SK-N-SH treated with all-trans-retinoic acid at 6 μM for 48 hours (cell line): ENCODE measurements at regions not wholly inside any gene's neighbourhood (a gene's known extent, or its start where the extent isn't known, plus 50 kb on each side); places are given as distances from the start of the nearest gene placed in this dataset.
"Not testable (repeated sequence)": the region's sequence is repeated elsewhere in the genome, so short reads cannot be mapped to it uniquely, and the experiment has no call there.

Experiments
- ATAC-seq: fragments of 200-7000 bp; cut with Tn5 transposase; 3 replicates; pipeline ENCODE4 v1.9.1; 2020; ENCODE audit warnings: mild to moderate bottlenecking, moderate library complexity
- ARNTL ChIP-seq: fragments of 450-650 bp; formaldehyde crosslinking; IDR thresholded peaks from 2 replicates; pipeline ENCODE4 v1.5.0; 2020; ENCODE audit warnings: low read depth, mild to moderate bottlenecking, moderate library complexity, borderline replicate concordance
- BACH2 ChIP-seq: fragments of 250-450 bp; sonication (Bioruptor Pico); IDR thresholded peaks from 2 replicates; pipeline ENCODE4 v1.9.0; 2021; ENCODE audit warnings: mild to moderate bottlenecking, borderline replicate concordance
- CREB5 ChIP-seq: fragments of 250-450 bp; sonication (Bioruptor Pico); IDR thresholded peaks from 2 replicates; pipeline ENCODE4 v1.5.1; 2020; ENCODE audit warnings: low read depth, mild to moderate bottlenecking, moderate library complexity
- CSDC2 ChIP-seq: fragments of 250-450 bp; sonication (Bioruptor Pico); IDR thresholded peaks from 2 replicates; pipeline ENCODE4 v1.5.0; 2020; ENCODE audit warnings: mild to moderate bottlenecking, moderate library complexity
- CSRNP3 ChIP-seq: fragments of 250-450 bp; sonication (Bioruptor Pico); IDR thresholded peaks from 2 replicates; pipeline ENCODE4 v1.5.1; 2021; ENCODE audit warnings: mild to moderate bottlenecking, moderate library complexity
- ESRRG ChIP-seq: fragments of 250-450 bp; sonication (Bioruptor Pico); IDR thresholded peaks from 2 replicates; pipeline ENCODE4 v1.6.1; 2021; ENCODE audit warnings: mild to moderate bottlenecking
- GLIS3 ChIP-seq: fragments of 250-450 bp; sonication (Bioruptor Pico); IDR thresholded peaks from 2 replicates; pipeline ENCODE4 v1.5.0; 2020; ENCODE audit warnings: mild to moderate bottlenecking, moderate library complexity
- ISL1 ChIP-seq: fragments of 250-450 bp; sonication (Bioruptor Pico); IDR thresholded peaks from 2 replicates; pipeline ENCODE4 v2.1.2; 2022; ENCODE audit warnings: mild to moderate bottlenecking, moderate library complexity
- OSR1 ChIP-seq: fragments of 250-450 bp; sonication (Bioruptor Pico); IDR thresholded peaks from 2 replicates; pipeline ENCODE4 v1.8.0; 2022; ENCODE audit warnings: moderate library complexity, mild to moderate bottlenecking, inconsistent platforms
- PATZ1 ChIP-seq: fragments of 250-450 bp; sonication (Bioruptor Pico); IDR thresholded peaks from 2 replicates; pipeline ENCODE4 v1.8.0; 2020; ENCODE audit warnings: mild to moderate bottlenecking, moderate library complexity, borderline replicate concordance
- PPARA ChIP-seq: fragments of 250-450 bp; sonication (Bioruptor Pico); IDR thresholded peaks from 2 replicates; pipeline ENCODE4 v1.5.0; 2020; ENCODE audit warnings: mild to moderate bottlenecking, borderline replicate concordance
- RARB ChIP-seq: fragments of 250-450 bp; sonication (Bioruptor Pico); IDR thresholded peaks from 2 replicates; pipeline ENCODE4 v1.8.0; 2021; ENCODE audit warnings: mild to moderate bottlenecking, moderate library complexity
- SNAI2 ChIP-seq: fragments of 250-450 bp; sonication (Bioruptor Pico); IDR thresholded peaks from 2 replicates; pipeline ENCODE4 v1.5.0; 2020; ENCODE audit warnings: mild to moderate bottlenecking, moderate library complexity
- TCF4 ChIP-seq: fragments of 250-450 bp; sonication (Bioruptor Pico); IDR thresholded peaks from 2 replicates; pipeline ENCODE4 v1.8.0; 2021; ENCODE audit warnings: mild to moderate bottlenecking, moderate library complexity, borderline replicate concordance
- TOX ChIP-seq: fragments of 250-450 bp; sonication (Bioruptor Pico); IDR thresholded peaks from 2 replicates; pipeline ENCODE4 v1.8.0; 2021; ENCODE audit warnings: mild to moderate bottlenecking, moderate library complexity, borderline replicate concordance
- ZC3H10 ChIP-seq: fragments of 250-450 bp; sonication (Bioruptor Pico); IDR thresholded peaks from 2 replicates; pipeline ENCODE4 v1.5.1; 2021; ENCODE audit warnings: mild to moderate bottlenecking, moderate library complexity
- ZFP3 ChIP-seq: fragments of 250-450 bp; sonication (Bioruptor Pico); IDR thresholded peaks from 2 replicates; pipeline ENCODE4 v1.5.0; 2020; ENCODE audit warnings: mild to moderate bottlenecking, moderate library complexity
- ZFP30 ChIP-seq: fragments of 450-650 bp; formaldehyde crosslinking; IDR thresholded peaks from 2 replicates; pipeline ENCODE4 v1.5.0; 2022; ENCODE audit warnings: mild to moderate bottlenecking, moderate library complexity
- ZNF565 ChIP-seq: fragments of 450-650 bp; formaldehyde crosslinking; conservative IDR thresholded peaks from 2 replicates; pipeline ENCODE4 v1.5.0; 2020; ENCODE audit warnings: low read depth, mild to moderate bottlenecking, moderate library complexity
- ZNF8 ChIP-seq: fragments of 450-650 bp; formaldehyde crosslinking; IDR thresholded peaks from 2 replicates; pipeline ENCODE4 v1.5.0; 2020; ENCODE audit warnings: mild to moderate bottlenecking, moderate library complexity

- ATAC-seq: no peak
These were observed 94.1 kb upstream of the BANK1 start for GRCh38 chr4:101696276-101697010.

DNA sequence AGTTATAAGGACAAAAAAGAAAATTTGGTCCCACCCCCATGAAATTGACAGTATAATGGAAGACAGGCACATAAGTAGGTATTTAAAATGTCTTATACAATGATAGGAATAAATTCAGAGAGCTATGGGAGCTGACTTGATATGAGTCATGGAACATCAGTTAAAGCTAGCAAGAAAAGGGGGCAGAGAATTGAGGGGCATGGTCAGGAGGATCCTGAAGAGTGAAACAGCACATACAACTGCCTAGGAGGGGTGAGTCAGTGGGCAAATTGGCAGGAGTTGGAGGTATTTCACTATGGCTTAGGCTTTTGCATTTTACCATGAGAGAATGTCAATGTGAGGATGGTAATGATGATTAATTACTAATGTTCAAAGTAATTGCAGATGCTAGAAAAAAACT, 95.4 kb upstream of the BANK1 start:
- peak; percentile 89 for ATAC-seq
- TF ChIP-seq ISL1 (peak; percentile 33; the same call in 1 of the 2 replicates), CSRNP3 (no peak)

More at GRCh38 chr4:101696276-101697010, 94.1 kb upstream of the BANK1 start:
- TF ChIP-seq PPARA (CRISPR knock-in tag): no peak
- no peak for TF ChIP-seq CSDC2 (CRISPR knock-in tag)
- no peak for TF ChIP-seq RARB (CRISPR knock-in tag)
- no peak for TF ChIP-seq ZFP3 (CRISPR knock-in tag)
- TF ChIP-seq TCF4 (CRISPR knock-in tag): no peak
- TF ChIP-seq ARNTL (CRISPR knock-in tag): no peak
- TF ChIP-seq PATZ1 (CRISPR knock-in tag): no peak
- no peak for TF ChIP-seq TOX
- TF ChIP-seq OSR1 (CRISPR knock-in tag): no peak
- no peak for TF ChIP-seq ZNF565 (CRISPR knock-in tag)
- TF ChIP-seq ZC3H10: no peak
- no peak for TF ChIP-seq CREB5 (CRISPR knock-in tag)
- no peak for TF ChIP-seq ZNF8 (CRISPR knock-in tag)
- no peak for TF ChIP-seq ISL1
- no peak for TF ChIP-seq ZFP30
- TF ChIP-seq, all 23 proteins: peak for 0

DNA sequence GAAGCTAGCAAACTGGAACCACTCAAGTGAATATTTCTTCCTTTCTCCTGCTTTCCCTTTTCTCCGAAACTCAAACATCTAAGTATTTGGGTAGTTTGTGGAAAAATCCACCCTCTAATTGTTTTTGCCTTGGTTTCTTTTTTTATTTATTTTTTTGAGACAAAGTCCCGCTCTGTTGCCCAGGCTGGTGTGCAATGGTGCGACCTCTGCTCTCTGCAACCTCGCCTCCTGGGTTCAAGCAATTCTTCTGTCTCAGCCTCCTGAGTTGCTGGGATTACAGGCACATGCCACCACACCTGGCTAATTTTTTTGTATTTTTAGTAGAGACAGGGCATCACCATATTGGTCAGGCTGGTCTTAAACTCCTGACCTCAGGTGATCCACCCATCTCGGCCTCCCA, 96.1 kb upstream of the BANK1 start:
- ATAC-seq: not testable (repeated sequence)

GRCh38 chr4:101693842-101694398, 96.6 kb upstream of the BANK1 start:
- TF ChIP-seq ARNTL (CRISPR knock-in tag): no peak
- no peak for TF ChIP-seq ZFP30
- TF ChIP-seq ZNF8 (CRISPR knock-in tag): no peak
- TF ChIP-seq PPARA (CRISPR knock-in tag): no peak
- no peak for TF ChIP-seq ZNF565 (CRISPR knock-in tag)
- TF ChIP-seq CSRNP3: no peak
- TF ChIP-seq, all 23 proteins: peak for 0
- no peak for ATAC-seq

GRCh38 chr4:101689220-101689619, 101.3 kb upstream of the BANK1 start:
- TF ChIP-seq BACH2 (CRISPR knock-in tag) (no peak), SNAI2 (CRISPR knock-in tag) (no peak), TOX (no peak), GLIS3 (CRISPR knock-in tag) (no peak), ZNF8 (CRISPR knock-in tag) (no peak), ZFP3 (CRISPR knock-in tag) (no peak), ZNF565 (CRISPR knock-in tag) (no peak), ESRRG (CRISPR knock-in tag) (no peak), CREB5 (CRISPR knock-in tag) (no peak), ARNTL (CRISPR knock-in tag) (no peak), OSR1 (CRISPR knock-in tag) (no peak), ISL1 (no peak), PPARA (CRISPR knock-in tag) (no peak)
- no peak for ATAC-seq
